ENCODE measurements at regions not wholly inside any gene's neighbourhood (a gene's known extent, or its start where the extent isn't known, plus 50 kb on each side); places are given as distances from the start of the nearest gene placed in this dataset.

GRCh38 chr7:41847151-41847550, 144.3 kb upstream of the INHBA start:
- TF ChIP-seq CTCF (conservative IDR thresholded peaks at IDR 0.05) (no peak), ZFX (IDR thresholded peaks at IDR 0.05) (no peak)

All from C4-2B (cell line).